Endothelial cell of hepatic sinusoid (primary cell): ENCODE measurements at regions not wholly inside any gene's neighbourhood (a gene's known extent, or its start where the extent isn't known, plus 50 kb on each side); places are given as distances from the start of the nearest gene placed in this dataset.

Experiments
- in situ Hi-C: cut with HindIII; loops from 2 replicates; pipeline ENCODE4 v1.10.0; 2017; ENCODE audit warnings: low sequenced_read_pairs

DNA sequence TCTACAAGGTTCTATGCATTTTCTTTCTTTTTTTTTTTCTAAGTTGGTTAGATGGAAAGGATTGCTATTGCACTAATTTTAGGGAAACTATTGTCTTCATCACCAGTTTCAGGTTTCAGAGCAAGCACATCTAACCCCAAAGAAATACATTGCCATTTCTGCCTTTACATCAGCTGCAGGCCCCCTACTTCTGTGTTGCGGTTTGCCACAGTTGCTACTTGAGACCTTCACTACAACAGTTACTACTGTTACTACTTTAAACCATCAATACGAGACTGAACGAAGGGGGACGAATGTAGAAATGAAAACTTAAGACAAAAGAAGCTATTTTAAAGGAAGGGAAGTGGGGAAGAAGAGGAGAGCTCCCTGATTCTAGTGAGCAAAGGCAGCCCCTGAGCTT, 256.7 kb upstream of the LCORL start:
- in situ Hi-C loops: no loop called here

DNA sequence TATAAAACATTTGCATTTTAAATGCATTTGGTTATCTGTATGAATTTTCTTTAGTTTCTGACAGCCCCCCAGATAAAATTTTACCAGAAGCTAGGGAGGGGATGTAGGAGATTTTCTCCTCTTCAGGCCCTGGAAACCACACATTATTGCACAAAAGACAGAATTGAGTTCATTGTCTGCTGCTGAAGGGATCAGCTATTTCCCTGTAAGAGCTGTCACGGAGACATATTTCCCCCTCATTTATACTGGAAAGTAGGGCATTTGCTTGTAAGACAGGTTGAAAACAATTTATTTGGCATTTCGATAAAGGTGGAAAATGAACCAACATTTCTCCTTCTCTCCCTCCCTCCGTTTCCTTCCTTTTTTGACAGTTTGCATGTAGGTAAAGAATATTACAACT, 241.3 kb upstream of the LCORL start:
- in situ Hi-C loops: no loop called here

DNA sequence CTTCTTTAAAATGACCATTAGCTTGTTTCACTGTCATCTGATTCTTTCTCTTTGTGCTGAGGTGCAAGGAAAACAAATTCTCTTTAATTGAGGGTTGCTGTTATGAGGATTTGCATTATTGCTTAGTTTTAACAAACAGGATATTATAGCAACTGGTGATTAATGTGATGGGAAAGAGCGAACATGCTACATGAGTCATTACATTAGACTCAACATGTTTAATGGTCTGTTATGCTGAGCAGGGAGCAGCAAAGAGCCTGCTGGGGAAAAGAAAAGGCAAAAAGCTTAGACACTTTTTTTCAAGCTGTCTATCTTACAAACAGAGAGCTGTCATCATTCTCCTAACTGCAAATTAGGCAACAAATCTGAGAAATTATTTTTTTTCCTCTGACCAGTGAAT, 230.5 kb upstream of the LCORL start:
- in situ Hi-C loops: no loop called here

DNA sequence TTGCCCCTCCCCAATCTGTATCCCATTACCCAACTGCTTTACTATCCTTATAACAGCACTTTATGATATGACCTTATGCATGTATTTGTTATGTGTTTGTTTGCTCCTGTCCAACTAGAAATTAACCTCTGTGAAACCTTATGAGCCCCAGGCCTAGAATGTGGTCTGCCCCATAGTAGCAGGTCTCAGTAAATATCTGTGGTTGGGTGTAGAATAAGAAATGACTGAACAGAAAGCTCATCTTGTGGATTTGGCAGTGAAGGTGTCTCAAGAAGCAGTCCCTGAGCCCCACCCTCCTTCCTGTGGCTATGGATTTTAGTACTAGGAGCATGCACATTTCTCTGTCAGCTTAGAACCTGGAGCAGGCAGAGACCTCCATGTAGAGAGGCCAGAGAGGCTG, 229.0 kb upstream of the LCORL start:
- in situ Hi-C loops: no loop called here

DNA sequence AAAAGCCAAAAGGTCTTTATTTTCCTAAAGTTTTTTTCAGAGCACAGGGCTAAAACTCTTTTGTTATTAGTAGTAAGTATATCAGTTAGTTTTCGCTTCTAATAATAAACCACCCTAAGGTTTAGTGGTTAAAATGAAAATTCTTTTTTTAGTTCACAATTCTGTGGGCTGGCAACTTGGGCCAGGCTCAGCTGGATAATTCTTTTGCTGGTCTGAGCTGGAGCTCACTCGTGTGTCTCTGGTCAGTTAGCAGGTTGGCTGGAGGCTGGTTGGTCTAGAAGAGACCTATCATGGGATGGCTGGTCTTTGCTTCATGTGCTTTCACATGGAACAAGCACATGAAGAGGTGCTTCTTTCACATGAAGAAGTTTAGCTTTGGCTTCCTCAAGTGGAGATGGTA, 227.1 kb upstream of the LCORL start:
- in situ Hi-C loops: no loop called here

DNA sequence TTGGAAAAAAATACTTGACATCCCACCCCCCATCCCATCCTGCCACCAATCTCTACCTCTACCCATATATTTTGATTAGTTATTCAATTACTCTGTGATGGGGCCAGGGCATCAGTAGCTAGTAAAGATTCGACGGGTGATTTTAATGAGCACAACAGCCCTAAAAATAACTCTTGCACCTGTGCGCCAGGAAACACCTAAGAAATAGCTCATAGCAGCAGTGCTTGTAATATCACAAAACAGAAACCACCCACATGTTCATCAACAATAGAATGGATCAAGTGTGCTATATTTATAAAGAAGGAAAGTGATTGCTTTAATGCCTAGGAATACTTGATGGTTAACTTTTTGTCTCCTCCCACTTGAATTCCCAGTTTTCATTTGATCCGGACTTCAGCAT, 225.6 kb upstream of the LCORL start:
- in situ Hi-C loops: no loop called here

DNA sequence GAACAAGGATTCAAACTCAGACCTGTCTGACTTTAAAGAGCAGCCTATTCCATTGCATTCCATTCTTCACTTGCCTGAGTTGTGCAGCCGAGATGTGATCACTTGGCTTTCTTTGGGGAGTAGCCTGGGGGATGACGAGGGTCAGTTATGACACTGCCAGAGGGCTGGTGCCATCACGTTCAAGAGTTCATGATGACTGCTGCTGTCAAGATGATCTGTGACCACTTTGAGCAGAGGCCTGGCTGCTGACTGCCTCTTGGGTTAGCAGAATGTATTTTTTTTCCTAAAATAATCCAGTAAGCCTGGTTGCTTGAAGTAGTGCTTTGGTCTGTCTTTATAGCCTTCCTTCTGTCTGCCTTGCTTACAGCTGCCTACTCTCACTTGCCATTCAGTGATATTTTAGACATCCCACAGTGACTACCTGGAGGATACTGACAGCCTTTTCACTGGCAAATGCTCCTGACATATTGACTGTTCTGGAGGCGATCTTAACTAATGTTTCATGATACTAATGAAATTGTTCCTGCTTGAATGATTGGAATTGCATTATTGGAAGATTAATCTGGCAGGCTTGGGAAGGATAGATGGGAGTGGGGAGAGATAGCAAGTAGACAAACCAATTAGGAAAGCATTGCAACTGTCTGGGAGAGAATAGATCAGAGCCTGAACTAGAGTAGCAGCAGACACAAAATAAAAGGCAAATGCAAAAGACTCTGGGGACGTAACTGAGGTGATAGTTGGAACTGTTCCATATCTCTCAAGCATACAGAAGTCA, 221.6 kb upstream of the LCORL start:
- in situ Hi-C loops: no loop called here

DNA sequence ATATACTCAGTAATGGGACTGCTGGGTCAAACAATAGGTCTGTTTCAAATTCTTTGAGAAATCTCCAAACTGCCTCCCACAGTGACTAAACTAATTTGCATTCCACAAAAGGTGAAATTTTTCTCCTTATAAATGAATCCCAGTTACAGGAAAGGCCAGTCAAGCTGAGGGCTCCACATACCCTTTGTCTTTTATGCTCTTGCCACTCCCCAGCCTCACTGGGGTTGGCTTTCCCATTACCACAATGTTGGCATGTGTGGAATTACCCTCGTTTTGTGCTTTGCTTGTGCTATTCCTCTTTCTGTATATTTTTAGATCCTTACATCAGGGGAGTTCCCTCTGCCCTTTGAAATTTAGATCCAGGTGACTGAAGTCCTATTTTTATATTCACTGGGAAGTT, 220.2 kb upstream of the LCORL start:
- in situ Hi-C loops: no loop called here

DNA sequence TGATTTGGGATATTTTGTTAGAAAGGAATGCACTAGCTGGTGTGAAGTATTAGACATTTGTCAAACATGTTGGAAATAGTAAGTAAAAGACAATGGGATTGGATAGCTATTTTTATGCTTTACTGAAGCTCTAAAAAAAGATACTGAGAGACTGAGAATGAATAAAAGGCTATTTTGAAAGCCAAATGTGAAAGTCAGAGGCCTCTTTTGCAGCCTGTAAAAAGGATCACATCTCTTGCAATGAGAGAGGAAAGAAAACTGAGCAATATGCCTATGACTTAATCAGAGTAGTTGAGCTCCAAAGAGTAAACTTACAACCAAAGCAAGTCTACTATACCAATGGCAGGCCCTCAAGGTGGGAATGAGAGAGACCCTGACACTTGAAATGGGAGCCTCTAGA, 212.6 kb upstream of the LCORL start:
- in situ Hi-C loops: no loop called here

DNA sequence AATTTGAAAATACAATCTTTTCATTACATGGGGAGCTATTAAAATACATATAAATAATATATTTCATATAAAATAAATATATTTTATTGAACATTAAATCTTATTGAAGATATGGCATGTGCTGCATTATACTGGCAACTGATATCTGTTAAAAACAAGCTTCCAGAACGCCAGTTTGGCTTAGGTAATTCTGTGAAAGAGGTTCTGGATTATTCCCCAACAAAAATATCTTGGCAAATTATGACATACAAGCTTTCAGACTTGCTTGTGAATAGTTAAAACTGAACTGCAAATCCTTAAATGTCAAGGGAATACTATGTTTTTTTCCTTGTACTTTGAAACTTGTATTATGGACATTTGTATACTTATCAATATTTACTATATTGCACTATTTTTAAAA, 210.2 kb upstream of the LCORL start:
- in situ Hi-C loops: no loop called here

DNA sequence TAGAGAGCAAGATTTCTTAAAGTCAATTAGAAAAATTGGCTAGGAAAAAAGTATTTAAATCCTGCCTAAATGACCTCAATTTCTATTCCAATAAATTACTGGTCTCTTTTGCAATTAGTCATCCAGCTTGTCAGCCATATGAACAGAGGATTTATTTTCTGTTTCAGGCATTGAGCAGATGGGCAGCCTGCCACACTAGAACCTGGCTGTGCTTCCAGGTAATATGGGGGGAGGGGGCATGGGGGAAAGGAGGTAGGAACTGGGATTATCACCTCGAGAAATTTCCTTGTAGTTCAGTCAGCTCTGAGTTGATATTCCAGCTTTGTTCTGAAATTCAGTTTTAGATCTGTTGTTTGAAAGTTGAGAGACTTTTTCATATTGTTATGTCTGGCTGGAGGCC, 206.3 kb upstream of the LCORL start:
- in situ Hi-C loops: no loop called here

DNA sequence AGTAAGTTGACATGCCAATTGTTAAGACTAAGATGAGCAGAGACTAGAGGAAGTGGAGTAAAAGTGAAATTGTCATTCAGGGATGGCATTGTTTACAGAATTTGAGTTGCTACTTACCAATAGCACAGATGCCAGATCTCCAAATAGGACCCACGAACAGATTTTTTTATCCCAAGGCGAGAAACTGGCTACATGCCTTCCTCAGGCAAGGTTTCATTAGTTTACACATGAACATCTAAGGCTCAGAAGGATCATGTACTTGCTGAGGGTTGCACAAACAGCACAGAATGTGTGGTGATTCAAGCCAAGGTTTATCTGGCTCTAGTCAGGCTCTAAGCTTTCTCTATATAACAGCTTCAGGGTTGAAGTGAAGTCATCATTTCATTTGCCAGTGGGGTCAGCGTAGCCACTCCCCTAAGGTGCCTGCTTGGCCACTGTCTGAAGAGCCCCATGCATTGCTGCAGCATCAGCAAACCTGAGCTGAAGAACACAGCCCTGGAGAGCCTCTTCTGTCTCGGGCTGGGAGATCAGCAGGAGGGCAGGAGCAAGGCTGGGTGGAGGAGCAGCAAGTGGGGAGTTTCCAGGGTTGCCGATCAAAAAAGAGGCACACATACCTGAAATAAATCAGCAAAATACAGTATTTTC, 193.0 kb upstream of the LCORL start:
- in situ Hi-C loops: no loop called here

DNA sequence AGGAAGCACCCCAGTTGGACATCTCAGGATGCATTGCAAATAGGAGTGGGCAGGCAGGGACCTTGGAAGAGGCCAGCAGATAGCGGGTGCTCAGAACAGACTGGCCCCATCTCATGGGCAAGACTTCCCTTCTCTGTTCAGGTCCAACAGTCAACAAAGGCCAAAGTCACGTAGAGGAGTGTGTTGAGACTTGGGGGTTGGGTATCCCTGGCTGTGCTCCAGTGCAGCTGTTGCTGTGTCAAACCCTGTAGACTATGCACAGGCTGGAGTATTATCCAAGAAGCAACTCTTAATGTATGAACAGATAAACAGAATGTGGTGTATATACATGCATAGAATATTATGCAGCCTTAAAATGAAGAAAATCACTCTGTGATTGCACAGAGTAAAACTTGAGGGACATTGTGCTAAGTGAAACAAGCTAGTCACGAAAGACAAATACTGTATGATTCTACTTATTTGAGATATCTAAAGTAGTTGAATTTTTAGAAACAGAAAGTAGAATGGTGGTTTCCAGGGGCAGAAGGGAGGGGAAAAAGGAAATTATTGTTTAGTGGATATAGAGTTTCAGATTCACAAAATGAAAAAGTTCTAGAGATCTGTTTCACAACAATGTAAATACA, 192.1 kb upstream of the LCORL start:
- in situ Hi-C loops: no loop called here

DNA sequence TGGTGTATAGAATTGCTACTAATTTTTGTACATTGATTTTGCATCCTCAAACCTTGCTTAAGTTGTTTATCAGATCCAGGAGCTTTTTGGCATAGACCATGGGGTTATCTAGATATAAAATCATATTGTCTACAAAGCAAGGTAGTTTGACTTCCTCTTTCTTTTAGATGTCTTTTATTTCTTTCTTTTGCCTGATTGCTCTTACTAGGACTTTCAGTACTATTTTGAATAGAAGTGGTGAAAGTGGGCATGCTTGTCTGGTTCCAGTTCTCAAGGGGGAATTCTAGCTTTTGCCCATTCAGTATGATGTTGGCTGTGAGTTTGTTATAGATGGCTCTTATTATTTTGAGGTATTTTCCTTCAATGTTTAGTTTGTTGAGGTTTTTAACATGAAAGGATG, 187.9 kb upstream of the LCORL start:
- in situ Hi-C loops: no loop called here

DNA sequence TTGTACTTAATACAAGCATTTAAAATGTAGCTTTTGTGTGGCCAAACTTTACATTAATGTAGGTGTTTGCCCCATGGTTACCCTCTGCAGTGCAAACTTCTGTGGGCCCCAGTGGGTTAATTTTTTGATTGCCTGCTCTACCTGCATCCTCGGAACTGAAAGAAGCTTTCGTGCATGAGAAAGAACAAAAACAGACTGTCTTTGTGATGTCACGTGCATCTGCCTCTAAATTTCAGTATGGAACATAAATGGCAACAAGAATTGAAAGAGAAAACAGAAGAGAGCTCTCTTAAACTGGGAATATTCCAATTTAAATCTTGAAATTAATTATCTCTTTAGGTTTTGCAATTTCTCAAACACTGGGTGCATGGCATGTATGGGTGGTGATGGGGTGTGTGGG, 182.4 kb upstream of the LCORL start:
- in situ Hi-C loops: no loop called here

DNA sequence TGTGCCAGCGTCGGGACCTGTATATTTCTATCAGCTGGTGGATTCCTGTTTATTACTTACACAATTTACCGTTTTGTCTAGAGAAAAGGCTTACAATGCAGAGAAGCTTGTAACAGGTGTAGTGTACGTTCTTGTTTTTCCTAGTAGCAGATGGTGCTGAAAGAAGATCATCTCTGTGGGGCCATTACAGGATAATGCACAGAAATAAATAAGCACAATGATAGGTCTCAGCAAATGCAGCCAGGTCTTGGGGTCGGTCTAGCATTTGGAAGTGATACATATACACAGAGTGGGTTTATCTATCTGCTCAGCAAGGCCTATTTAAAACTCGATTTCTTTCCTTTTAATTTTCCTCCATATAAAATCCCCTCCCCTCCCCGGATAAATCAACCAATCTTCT, 180.9 kb upstream of the LCORL start:
- in situ Hi-C loops: no loop called here

DNA sequence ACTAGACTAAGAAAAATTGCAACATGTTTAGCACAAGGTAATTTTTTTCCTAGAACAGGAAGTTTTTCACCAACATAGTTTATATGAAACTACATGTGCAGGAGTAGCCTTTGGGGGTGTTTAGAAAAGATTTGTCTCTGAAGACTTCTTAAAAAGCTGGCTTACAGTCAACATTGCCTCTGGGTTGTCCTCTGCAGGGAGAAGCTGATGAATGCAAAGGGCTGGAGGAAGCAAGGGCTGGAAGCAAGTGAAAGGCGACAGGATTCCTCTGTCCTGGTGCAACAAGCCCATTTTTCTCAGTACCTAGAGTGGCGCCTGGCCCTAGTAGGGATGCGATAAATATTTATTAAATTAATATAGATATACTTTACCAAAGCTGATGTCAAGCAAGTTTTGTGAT, 180.3 kb upstream of the LCORL start:
- in situ Hi-C loops: no loop called here

DNA sequence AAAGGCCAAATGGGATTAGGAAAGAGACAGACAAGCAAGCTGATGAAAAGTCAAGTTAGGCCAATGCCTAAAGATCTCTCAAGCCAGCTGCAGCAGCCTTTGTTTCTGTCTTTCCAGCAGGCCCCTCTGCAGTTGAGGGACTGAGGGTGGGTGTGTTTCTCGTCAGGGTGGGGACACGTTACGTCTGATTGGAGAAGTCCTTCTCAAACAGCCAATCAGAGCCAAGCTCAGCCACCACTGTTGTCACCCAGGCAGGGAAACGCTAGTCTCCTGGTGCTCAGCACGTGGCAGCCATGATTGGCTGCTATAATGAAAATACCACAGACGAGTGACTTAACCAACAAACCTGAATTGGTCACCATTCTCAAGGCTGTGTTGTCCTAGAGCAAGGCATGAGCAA, 177.1 kb upstream of the LCORL start:
- in situ Hi-C loops: no loop called here

DNA sequence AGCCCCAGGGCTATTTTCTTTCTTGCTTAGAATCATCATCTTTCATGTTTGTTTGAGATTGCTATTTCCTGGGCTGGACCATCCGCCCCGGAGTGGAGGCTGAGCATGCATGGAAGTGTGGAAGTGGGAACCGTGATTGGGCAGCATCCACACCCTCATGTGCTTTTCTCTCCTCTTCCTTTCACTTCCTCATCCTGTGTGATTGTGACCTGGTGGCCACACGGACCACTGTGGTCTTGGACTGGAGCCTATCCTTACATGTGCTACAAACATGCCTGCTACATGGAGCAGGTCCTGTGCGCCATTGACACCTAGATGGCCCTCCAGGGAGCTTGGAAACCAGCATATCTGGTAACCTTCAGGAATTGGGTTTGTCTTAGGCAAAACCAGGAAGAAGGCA, 175.9 kb upstream of the LCORL start:
- in situ Hi-C loops: no loop called here

DNA sequence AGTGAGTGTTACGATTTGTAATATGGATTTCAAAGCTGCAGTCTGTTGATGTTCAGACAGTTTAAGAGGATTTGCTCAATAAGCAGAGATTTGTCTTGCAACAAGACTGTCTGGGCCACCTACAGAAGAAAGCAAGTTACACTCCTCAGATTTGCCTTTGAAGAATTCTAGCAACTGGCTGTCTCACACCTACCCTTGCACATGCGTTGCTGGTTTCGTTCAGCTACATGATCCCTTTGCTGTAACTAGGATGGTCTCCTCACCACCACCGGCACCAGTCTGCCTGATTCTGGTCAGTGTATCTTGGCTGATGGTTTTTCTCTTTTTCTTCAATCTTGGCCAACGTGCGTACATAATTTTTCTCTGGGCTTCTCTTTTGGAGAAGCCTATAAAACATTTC, 172.7 kb upstream of the LCORL start:
- in situ Hi-C loops: no loop called here

DNA sequence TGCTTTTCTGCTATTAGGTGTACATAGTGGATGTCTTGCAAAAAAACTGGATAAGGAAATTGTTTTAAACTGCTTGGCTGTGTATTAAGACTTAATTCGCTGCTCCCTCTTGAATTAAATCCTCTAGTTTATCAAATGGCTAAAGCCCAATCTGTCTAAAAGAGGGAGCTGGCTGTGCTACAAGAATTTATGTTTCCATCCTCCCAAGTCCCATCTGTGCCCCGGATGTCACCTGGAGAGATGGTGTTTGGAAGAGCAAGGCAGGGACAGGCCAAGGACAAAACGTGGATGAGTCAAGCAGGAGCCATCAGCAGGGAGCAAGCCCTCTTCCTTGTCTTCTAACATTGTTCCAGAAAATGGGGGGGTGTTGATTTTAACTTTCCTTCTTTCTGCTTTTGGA, 171.3 kb upstream of the LCORL start:
- in situ Hi-C loops: no loop called here

DNA sequence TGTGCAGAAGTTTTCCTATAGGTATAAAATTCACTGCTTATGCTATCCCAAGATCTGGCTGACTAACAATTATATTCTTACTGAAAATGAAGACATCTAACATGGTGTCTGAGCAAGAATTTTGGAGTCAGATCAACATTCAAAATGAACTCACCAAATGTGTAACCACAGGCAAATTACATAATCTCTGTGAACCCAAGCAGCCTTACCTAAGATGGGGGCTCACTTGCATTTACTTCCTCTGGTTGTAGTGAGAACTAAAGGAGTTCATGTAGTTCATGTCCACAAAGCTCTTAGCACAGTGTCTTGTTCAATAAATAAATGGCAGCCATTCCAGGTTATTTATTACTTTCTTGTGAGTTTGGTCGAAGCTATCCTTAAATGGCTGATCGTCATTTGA, 163.9 kb upstream of the LCORL start:
- in situ Hi-C loops: loop anchor here (5.0 kb wide), 1 partner anchor 87 kb away; no protein-coding TSS in a partner anchor
